Pancreas (tissue), 10 donors: ENCODE measurements at regions not wholly inside any gene's neighbourhood (a gene's known extent, or its start where the extent isn't known, plus 50 kb on each side); places are given as distances from the start of the nearest gene placed in this dataset.

Source experiments
- ATAC-seq, 4 donors: fragments of 200-7000 bp; cut with Tn5 transposase; one replicate each; pipeline versions ENCODE4 v1.8.0 to v1.9.1; 2020; ENCODE audit warnings: mild to moderate bottlenecking in 4 of 4, moderate library complexity in 4 of 4
- DNase-seq, 6 donors: peaks; one replicate each; pipeline ENCODE4 v3.0.0-alpha.2; 2020
- FAIRE-seq: peaks from 2 replicates; lab custom pipeline; 2012; peaks lifted over from hg19 to GRCh38; lab: Jason Lieb, UNC
- H3K27ac ChIP-seq, 4 donors: fragments of 200-600 bp; sonication (generic); 1 replicate in 3 of 4; 2 replicates in 1 of 4; pipeline versions ENCODE4 v1.5.0 to v1.8.0; 2020
- H3K27me3 ChIP-seq, 4 donors: fragments of 200-600 bp; one replicate each; pipeline ENCODE4 v1.8.0; 2021
- H3K36me3 ChIP-seq, 3 donors: fragments of 200-600 bp; sonication (generic) in 1 of 3; one replicate each; pipeline versions ENCODE4 v1.5.0 to v1.8.0; 2020 to 2021
- H3K4me1 ChIP-seq, 3 donors: fragments of 200-600 bp; one replicate each; pipeline ENCODE4 v1.8.0; 2021
- H3K4me3 ChIP-seq, 4 donors: fragments of 200-600 bp; sonication (generic) in 2 of 4; one replicate each; pipeline versions ENCODE4 v1.5.0 to v1.8.0; 2020 to 2021
- H3K9me3 ChIP-seq, 4 donors: fragments of 200-600 bp; one replicate each; pipeline ENCODE4 v1.8.0; 2021
- WGBS, 2 donors: extraction: QIAGEN DNeasy Blood & Tissue Kit; methylation state at CpG; one replicate each; pipeline ENCODE4 v1.1.7; 2013; 5-methylcytosine and 5-hydroxymethylcytosine counted together
- intact Hi-C, 3 donors: fragments of 100-400 bp; cut with DNase I; formaldehyde crosslinking; loops; one replicate each; pipeline versions ENCODE4 v1.11.1 to v1.14.2; 2022
- TF ChIP-seq, protein P1 (sequence below), 4 donors: fragments of 200-600 bp; sonication (generic) in 3 of 4; IDR thresholded peaks; one replicate each; pipeline versions ENCODE4 v1.5.0 to v1.8.0; 2021; ENCODE audit warnings: antibody characterized with exemption in 4 of 4
- donor health status: healthy with polysubstance abuse.
- donor health status: DM: no; HTN: no; CAD: no; lungs with moderate emphysema.
- donor health status: DM: no; HTN: no; CAD: no.
- donor health status: control.
- donor health status: control.
- donor health status: Bipolar disorder and iron deficiency.
- donor health status: DM: yes; HTN: yes; CAD: no.
- donor health status: DM: no; HTN: no; CAD: no.
- donor health status: DM: no; HTN: no; CAD: no.
- donor health status: DM: yes; HTN: yes; CAD: no.

DNA sequence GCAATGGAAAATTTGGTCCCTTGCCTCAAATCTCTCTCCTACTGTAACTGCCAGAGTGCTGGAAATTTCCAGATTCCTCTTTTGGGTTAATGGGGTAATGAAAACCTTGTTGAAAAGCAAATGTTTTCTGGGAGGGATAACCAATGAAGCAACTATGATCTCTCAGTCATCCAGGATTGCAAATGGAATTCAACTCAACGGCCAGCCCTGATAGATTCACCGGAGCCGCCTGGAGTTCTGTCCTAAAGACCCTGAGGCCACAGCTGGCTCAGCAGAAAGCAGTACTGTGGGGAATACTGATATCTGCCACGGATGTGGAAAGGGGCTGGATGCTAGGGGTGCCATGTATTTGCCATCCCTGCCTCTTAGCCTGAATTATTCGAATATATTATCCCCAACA is 167.8 kb downstream of the NRP2 start:
- no peaks in the 10 kb centered on the region for H3K9me3 ChIP-seq
- H3K27ac ChIP-seq, result no peak overlapping the region
- 83 to 89% methylated on average over 5 of the region's 5 CpGs for WGBS, 2 donors
- no peak for ATAC-seq
- no peaks in the 10 kb centered on the region for H3K27me3 ChIP-seq
- H3K36me3 ChIP-seq, result no peaks in the 10 kb centered on the region
- peaks cover 0 to 6% (median 3%) of the 10 kb centered on the region in 3 donors for H3K4me1 ChIP-seq
- FAIRE-seq, result no peak
- TF ChIP-seq, protein P1, sequence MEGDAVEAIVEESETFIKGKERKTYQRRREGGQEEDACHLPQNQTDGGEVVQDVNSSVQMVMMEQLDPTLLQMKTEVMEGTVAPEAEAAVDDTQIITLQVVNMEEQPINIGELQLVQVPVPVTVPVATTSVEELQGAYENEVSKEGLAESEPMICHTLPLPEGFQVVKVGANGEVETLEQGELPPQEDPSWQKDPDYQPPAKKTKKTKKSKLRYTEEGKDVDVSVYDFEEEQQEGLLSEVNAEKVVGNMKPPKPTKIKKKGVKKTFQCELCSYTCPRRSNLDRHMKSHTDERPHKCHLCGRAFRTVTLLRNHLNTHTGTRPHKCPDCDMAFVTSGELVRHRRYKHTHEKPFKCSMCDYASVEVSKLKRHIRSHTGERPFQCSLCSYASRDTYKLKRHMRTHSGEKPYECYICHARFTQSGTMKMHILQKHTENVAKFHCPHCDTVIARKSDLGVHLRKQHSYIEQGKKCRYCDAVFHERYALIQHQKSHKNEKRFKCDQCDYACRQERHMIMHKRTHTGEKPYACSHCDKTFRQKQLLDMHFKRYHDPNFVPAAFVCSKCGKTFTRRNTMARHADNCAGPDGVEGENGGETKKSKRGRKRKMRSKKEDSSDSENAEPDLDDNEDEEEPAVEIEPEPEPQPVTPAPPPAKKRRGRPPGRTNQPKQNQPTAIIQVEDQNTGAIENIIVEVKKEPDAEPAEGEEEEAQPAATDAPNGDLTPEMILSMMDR (IDR thresholded peaks at IDR 0.05), result no peak
- DNase-seq, result no peak
- no peak overlapping the region for H3K4me3 ChIP-seq
- intact Hi-C loops, result no loop called here

- H3K36me3 ChIP-seq, result no peaks in the 10 kb centered on the region
- DNase-seq (no peak), FAIRE-seq (no peak), ATAC-seq (no peak)
- H3K9me3 ChIP-seq, result no peaks in the 10 kb centered on the region
- intact Hi-C loops, result no loop called here
- TF ChIP-seq, protein P1 (IDR thresholded peaks at IDR 0.05), result no peak
- peaks cover 0 to 6% (median 3%) of the 10 kb centered on the region in 3 donors for H3K4me1 ChIP-seq
- H3K27ac ChIP-seq, result no peak overlapping the region
- H3K27me3 ChIP-seq, result no peaks in the 10 kb centered on the region
- H3K4me3 ChIP-seq, result no peak overlapping the region
- 55 to 58% methylated on average over 4 to 5 of the region's 5 CpGs for WGBS, 2 donors
Measured at GRCh38 chr2:205849136-205849535, 166.8 kb downstream of the NRP2 start.

- Histone ChIP-seq H3K27me3 (no peaks in the 10 kb centered on the region), H3K4me1 (peaks cover 0 to 6% (median 3%) of the 10 kb centered on the region in 3 donors), H3K36me3 (no peaks in the 10 kb centered on the region), H3K4me3 (no peak overlapping the region), H3K9me3 (no peaks in the 10 kb centered on the region), H3K27ac (no peak overlapping the region)
- TF ChIP-seq, protein P1 (IDR thresholded peaks at IDR 0.05), result no peak
- intact Hi-C loops, result no loop called here
- DNase-seq, result no peak
- 76 to 86% methylated on average over 4 of the region's 4 CpGs for WGBS, 2 donors
- FAIRE-seq, result no peak
- ATAC-seq, result no peak
Measured at GRCh38 chr2:205848601-205849000, 166.3 kb downstream of the NRP2 start.
